ENCODE measurements at regions not wholly inside any gene's neighbourhood (a gene's known extent, or its start where the extent isn't known, plus 50 kb on each side); places are given as distances from the start of the nearest gene placed in this dataset.

DNA sequence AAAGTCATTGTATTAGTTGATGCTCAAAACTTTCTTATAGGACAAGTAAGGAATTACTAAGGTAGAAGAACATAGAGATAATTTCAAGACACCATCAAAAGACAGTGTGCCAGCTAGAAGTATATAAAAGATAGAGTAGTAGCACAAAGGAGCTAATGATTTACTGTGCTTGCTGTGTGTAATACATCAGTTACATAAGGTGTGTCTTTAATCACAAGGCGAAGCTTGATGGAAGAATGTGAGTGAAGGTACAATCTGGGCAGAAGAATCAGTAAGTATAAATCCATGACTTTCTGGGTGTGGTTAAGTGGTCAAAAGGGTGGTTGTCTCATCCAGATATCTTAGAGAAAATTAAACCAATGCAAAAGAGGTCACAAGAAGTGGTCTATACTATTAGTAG lies 95.1 kb upstream of the BOD1L1 start:
- ATAC-seq (no peak), DNase-seq (no peak)
- 88% methylated on average over 1 of the region's 1 CpG for WGBS (ENCODE audit: insufficient coverage)
- Mint-ChIP-seq H3K27me3 (ENCODE audit: low read depth in 2 of 2) (no peaks in the 10 kb centered on the region), H3K27ac (no peak overlapping the region), H3K9me3 (peaks cover 0 to 4% of the 10 kb centered on the region in 2 donors), H3K4me1 (no peaks in the 10 kb centered on the region), H3K36me3 (no peaks in the 10 kb centered on the region), H3K4me3 (no peak overlapping the region)
- Histone ChIP-seq H3K9me3 (ENCODE audit: control insufficient read depth, insufficient read depth, low read length) (no peaks in the 10 kb centered on the region), H3K36me3 (ENCODE audit: control insufficient read depth, insufficient read depth, low read length) (no peaks in the 10 kb centered on the region), H3K27me3 (ENCODE audit: control insufficient read depth, insufficient read depth, low read length) (no peaks in the 10 kb centered on the region), H3K27ac (ENCODE audit: low read length) (no peak overlapping the region), H3K4me1 (ENCODE audit: control insufficient read depth, insufficient read depth, low read length) (no peaks in the 10 kb centered on the region), H3K4me3 (ENCODE audit: low read length) (no peak overlapping the region)
- TF ChIP-seq, protein P1, sequence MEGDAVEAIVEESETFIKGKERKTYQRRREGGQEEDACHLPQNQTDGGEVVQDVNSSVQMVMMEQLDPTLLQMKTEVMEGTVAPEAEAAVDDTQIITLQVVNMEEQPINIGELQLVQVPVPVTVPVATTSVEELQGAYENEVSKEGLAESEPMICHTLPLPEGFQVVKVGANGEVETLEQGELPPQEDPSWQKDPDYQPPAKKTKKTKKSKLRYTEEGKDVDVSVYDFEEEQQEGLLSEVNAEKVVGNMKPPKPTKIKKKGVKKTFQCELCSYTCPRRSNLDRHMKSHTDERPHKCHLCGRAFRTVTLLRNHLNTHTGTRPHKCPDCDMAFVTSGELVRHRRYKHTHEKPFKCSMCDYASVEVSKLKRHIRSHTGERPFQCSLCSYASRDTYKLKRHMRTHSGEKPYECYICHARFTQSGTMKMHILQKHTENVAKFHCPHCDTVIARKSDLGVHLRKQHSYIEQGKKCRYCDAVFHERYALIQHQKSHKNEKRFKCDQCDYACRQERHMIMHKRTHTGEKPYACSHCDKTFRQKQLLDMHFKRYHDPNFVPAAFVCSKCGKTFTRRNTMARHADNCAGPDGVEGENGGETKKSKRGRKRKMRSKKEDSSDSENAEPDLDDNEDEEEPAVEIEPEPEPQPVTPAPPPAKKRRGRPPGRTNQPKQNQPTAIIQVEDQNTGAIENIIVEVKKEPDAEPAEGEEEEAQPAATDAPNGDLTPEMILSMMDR (IDR thresholded peaks at IDR 0.05): no peak
- intact Hi-C loops (cut with micrococcal nuclease): no loop called here

DNA sequence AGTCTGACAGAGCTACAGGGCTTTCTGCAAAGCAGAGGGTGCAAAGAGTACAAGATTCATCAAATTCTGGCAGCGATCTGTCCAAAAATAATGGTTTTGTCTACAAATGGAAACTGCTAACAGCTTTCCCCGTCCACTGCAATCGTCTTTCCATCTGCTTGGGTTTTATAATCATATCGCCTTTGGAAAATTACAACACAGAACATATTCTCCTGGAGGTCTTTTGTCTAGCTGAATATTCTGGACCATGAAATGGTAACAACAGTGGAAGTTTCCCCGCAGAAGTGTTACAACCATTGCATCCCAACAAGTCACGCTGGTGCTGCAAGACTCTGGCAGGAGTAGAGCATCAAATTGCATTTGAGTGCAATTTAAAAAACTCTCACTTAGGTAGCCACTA lies 101.2 kb upstream of the BOD1L1 start:
- no peak overlapping the region for H3K27ac ChIP-seq (ENCODE audit: low read length)
- Mint-ChIP-seq H3K9me3 (peaks cover 2 to 12% of the 10 kb centered on the region in 2 donors), H3K4me1 (no peaks in the 10 kb centered on the region), H3K27me3 (ENCODE audit: low read depth in 2 of 2) (peaks cover 0 to 3% of the 10 kb centered on the region in 2 donors), H3K27ac (no peak overlapping the region), H3K4me3 (no peak overlapping the region), H3K36me3 (no peaks in the 10 kb centered on the region)
- no peak for ATAC-seq
- no peaks in the 10 kb centered on the region for H3K27me3 ChIP-seq (ENCODE audit: control insufficient read depth, insufficient read depth, low read length)
- DNase-seq: no peak
- TF ChIP-seq, protein P1 (IDR thresholded peaks at IDR 0.05): no peak
- H3K4me1 ChIP-seq (ENCODE audit: control insufficient read depth, insufficient read depth, low read length): no peaks in the 10 kb centered on the region
- no peaks in the 10 kb centered on the region for H3K9me3 ChIP-seq (ENCODE audit: control insufficient read depth, insufficient read depth, low read length)
- 84% methylated on average over 6 of the region's 6 CpGs for whole genome bisulfite sequencing (ENCODE audit: insufficient coverage)
- intact Hi-C loops (cut with micrococcal nuclease): no loop called here
- no peaks in the 10 kb centered on the region for H3K36me3 ChIP-seq (ENCODE audit: control insufficient read depth, insufficient read depth, low read length)
- no peak overlapping the region for H3K4me3 ChIP-seq (ENCODE audit: low read length)

DNA sequence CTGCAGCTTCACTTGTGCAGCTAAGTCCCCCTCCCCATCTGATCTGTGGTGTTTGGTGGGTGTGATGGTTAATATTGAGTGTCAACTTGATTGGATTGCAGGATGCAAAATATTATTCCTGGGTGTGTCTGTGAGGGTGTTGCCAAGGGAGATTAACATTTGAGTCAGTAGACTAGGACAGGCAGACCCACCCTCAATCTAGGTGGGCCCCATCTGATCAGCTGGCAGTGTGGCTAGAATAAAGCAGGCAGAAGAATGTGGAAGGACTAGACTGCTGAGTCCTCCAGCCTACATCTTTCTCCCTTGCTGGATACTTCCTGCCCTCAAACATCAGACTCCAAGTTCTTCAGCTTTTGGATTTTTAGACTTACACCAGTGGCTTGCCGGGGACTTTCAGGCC lies 103.5 kb upstream of the BOD1L1 start:
- 100% methylated on average over 1 of the region's 1 CpG for WGBS (ENCODE audit: insufficient coverage)

DNA sequence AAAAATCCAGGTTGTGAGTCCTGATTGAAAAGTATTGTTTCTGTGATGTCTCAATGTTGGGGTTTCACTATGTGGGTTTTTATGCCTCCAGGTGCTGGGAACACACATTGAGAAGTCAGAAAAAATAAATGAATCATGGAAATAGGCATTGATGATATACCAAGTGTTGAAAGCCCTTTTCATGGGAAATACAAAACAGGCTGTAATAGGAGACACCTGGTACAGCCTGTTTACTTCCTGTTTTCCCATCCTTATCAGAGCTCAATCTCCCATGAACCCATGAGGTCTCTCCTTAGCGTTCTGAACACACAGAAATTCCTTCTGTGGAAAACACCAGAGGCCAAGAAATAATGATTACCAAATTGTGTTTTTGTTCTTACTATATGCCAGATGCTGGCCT lies 106.3 kb upstream of the BOD1L1 start:
- ATAC-seq (no peak), DNase-seq (no peak)
- no peaks in the 10 kb centered on the region for H3K36me3 Mint-ChIP-seq
- Histone ChIP-seq H3K27me3 (ENCODE audit: control insufficient read depth, insufficient read depth, low read length) (no peaks in the 10 kb centered on the region), H3K9me3 (ENCODE audit: control insufficient read depth, insufficient read depth, low read length) (no peaks in the 10 kb centered on the region), H3K36me3 (ENCODE audit: control insufficient read depth, insufficient read depth, low read length) (no peaks in the 10 kb centered on the region), H3K27ac (ENCODE audit: low read length) (no peak overlapping the region), H3K4me1 (ENCODE audit: control insufficient read depth, insufficient read depth, low read length) (no peaks in the 10 kb centered on the region), H3K4me3 (ENCODE audit: low read length) (no peak overlapping the region)
- H3K27ac Mint-ChIP-seq: no peak overlapping the region
- no peak overlapping the region for H3K4me3 Mint-ChIP-seq
- H3K9me3 Mint-ChIP-seq: peaks cover 2 to 11% of the 10 kb centered on the region in 2 donors
- H3K27me3 Mint-ChIP-seq (ENCODE audit: low read depth in 2 of 2): peaks cover 0 to 3% of the 10 kb centered on the region in 2 donors
- 56% methylated on average over 1 of the region's 1 CpG for WGBS (ENCODE audit: insufficient coverage)
- TF ChIP-seq, protein P1 (IDR thresholded peaks at IDR 0.05): no peak
- intact Hi-C loops (cut with micrococcal nuclease): no loop called here
- no peaks in the 10 kb centered on the region for H3K4me1 Mint-ChIP-seq

More for the DNA sequence above, 103.5 kb upstream of the BOD1L1 start:
- TF ChIP-seq, protein P1 (IDR thresholded peaks at IDR 0.05): no peak
- Mint-ChIP-seq H3K4me1 (no peaks in the 10 kb centered on the region), H3K36me3 (no peaks in the 10 kb centered on the region), H3K9me3 (peaks cover 2 to 14% of the 10 kb centered on the region in 2 donors), H3K27me3 (ENCODE audit: low read depth in 2 of 2) (peaks cover 0 to 3% of the 10 kb centered on the region in 2 donors), H3K4me3 (no peak overlapping the region), H3K27ac (no peak overlapping the region)
- no peaks in the 10 kb centered on the region for H3K27me3 ChIP-seq (ENCODE audit: control insufficient read depth, insufficient read depth, low read length)
- no peaks in the 10 kb centered on the region for H3K4me1 ChIP-seq (ENCODE audit: control insufficient read depth, insufficient read depth, low read length)
- H3K27ac ChIP-seq (ENCODE audit: low read length): no peak overlapping the region
- no peak for DNase-seq
- no peak overlapping the region for H3K4me3 ChIP-seq (ENCODE audit: low read length)
- intact Hi-C loops (cut with micrococcal nuclease): no loop called here
- no peaks in the 10 kb centered on the region for H3K9me3 ChIP-seq (ENCODE audit: control insufficient read depth, insufficient read depth, low read length)
- ATAC-seq: no peak
- no peaks in the 10 kb centered on the region for H3K36me3 ChIP-seq (ENCODE audit: control insufficient read depth, insufficient read depth, low read length)

All from natural killer cell (primary cell).